ENCODE measurements at regions not wholly inside any gene's neighbourhood (a gene's known extent, or its start where the extent isn't known, plus 50 kb on each side); places are given as distances from the start of the nearest gene placed in this dataset.

- TF ChIP-seq POLR2A (IDR thresholded peaks at IDR 0.05) (no peak), POLR2AphosphoS5 (IDR thresholded peaks at IDR 0.05) (no peak)
- TF ChIP-seq, protein P1, sequence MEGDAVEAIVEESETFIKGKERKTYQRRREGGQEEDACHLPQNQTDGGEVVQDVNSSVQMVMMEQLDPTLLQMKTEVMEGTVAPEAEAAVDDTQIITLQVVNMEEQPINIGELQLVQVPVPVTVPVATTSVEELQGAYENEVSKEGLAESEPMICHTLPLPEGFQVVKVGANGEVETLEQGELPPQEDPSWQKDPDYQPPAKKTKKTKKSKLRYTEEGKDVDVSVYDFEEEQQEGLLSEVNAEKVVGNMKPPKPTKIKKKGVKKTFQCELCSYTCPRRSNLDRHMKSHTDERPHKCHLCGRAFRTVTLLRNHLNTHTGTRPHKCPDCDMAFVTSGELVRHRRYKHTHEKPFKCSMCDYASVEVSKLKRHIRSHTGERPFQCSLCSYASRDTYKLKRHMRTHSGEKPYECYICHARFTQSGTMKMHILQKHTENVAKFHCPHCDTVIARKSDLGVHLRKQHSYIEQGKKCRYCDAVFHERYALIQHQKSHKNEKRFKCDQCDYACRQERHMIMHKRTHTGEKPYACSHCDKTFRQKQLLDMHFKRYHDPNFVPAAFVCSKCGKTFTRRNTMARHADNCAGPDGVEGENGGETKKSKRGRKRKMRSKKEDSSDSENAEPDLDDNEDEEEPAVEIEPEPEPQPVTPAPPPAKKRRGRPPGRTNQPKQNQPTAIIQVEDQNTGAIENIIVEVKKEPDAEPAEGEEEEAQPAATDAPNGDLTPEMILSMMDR (IDR thresholded peaks at IDR 0.05), result no peak
These were observed 934.9 kb upstream of the CADM2 start for GRCh38 chr3:84023842-84024241.
